ENCODE measurements at regions not wholly inside any gene's neighbourhood (a gene's known extent, or its start where the extent isn't known, plus 50 kb on each side); places are given as distances from the start of the nearest gene placed in this dataset.

DNA sequence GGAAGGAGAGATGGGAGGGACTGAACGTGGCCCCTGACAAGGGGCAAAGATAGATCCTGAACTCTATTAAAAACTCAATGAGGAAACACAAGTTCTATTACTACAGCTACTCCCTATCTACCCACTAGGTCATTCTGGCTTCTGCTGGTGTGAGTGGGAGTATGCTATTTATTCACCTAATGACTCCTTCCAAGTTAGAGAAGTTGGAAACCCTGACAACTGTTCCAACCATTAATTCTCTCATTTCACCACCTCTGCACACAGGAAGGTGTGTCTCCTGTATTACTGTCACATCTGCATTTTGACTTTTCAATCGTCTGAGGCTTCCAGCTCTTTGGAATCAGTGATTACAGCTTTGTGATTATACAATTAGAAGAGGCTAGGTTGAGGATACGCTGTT is 169.4 kb upstream of the ADO start:
- Histone ChIP-seq H3K4me1 (ENCODE audit: insufficient read depth) (peaks cover 14% of the 10 kb centered on the region), H3K36me3 (ENCODE audit: insufficient read depth) (no peaks in the 10 kb centered on the region), H3K4me2 (no peak overlapping the region), H3F3A (replicated peaks; ENCODE audit: low read depth) (no peaks in the 10 kb centered on the region), H3K9me2 (ENCODE audit: insufficient read depth) (0 out of 2 replicates have a peak, but pooled peaks cover 16% of the 10 kb centered on the region), H2AFZ (no peak overlapping the region), H3K4me3 (no peak overlapping the region), H4K20me1 (replicated peaks; ENCODE audit: insufficient read depth) (no peaks in the 10 kb centered on the region), H3K27me3 (ENCODE audit: insufficient read depth) (no peaks in the 10 kb centered on the region), H3K27ac (ENCODE audit: low read depth) (no peak overlapping the region), H3K79me2 (replicated peaks; ENCODE audit: insufficient read depth) (no peaks in the 10 kb centered on the region)
- no peak for ATAC-seq
- Mint-ChIP-seq H3K27me3 (ENCODE audit: insufficient read depth, low read depth, poor library complexity) (no peaks in the 10 kb centered on the region), H3K36me3 (ENCODE audit: low read depth) (peaks cover 3% of the 10 kb centered on the region; the same call in 1 of the 3 replicates), H3K4me3 (no peak overlapping the region), H3K4me1 (no peaks in the 10 kb centered on the region; the same call in 2 of the 3 replicates), H3K9me3 (peaks cover 3% of the 10 kb centered on the region; the same call in 1 of the 3 replicates), H3K27ac (no peak overlapping the region)
- DNase-seq (ENCODE audit: low spot score), result no peak
- TF ChIP-seq POLR2AphosphoS5 (IDR thresholded peaks at IDR 0.05; ENCODE audit: low read depth), result no peak
- no peak for TF ChIP-seq CREB1 (CRISPR knock-in tag; IDR thresholded peaks at IDR 0.05; ENCODE audit: low read depth)
- TF ChIP-seq, protein P1, sequence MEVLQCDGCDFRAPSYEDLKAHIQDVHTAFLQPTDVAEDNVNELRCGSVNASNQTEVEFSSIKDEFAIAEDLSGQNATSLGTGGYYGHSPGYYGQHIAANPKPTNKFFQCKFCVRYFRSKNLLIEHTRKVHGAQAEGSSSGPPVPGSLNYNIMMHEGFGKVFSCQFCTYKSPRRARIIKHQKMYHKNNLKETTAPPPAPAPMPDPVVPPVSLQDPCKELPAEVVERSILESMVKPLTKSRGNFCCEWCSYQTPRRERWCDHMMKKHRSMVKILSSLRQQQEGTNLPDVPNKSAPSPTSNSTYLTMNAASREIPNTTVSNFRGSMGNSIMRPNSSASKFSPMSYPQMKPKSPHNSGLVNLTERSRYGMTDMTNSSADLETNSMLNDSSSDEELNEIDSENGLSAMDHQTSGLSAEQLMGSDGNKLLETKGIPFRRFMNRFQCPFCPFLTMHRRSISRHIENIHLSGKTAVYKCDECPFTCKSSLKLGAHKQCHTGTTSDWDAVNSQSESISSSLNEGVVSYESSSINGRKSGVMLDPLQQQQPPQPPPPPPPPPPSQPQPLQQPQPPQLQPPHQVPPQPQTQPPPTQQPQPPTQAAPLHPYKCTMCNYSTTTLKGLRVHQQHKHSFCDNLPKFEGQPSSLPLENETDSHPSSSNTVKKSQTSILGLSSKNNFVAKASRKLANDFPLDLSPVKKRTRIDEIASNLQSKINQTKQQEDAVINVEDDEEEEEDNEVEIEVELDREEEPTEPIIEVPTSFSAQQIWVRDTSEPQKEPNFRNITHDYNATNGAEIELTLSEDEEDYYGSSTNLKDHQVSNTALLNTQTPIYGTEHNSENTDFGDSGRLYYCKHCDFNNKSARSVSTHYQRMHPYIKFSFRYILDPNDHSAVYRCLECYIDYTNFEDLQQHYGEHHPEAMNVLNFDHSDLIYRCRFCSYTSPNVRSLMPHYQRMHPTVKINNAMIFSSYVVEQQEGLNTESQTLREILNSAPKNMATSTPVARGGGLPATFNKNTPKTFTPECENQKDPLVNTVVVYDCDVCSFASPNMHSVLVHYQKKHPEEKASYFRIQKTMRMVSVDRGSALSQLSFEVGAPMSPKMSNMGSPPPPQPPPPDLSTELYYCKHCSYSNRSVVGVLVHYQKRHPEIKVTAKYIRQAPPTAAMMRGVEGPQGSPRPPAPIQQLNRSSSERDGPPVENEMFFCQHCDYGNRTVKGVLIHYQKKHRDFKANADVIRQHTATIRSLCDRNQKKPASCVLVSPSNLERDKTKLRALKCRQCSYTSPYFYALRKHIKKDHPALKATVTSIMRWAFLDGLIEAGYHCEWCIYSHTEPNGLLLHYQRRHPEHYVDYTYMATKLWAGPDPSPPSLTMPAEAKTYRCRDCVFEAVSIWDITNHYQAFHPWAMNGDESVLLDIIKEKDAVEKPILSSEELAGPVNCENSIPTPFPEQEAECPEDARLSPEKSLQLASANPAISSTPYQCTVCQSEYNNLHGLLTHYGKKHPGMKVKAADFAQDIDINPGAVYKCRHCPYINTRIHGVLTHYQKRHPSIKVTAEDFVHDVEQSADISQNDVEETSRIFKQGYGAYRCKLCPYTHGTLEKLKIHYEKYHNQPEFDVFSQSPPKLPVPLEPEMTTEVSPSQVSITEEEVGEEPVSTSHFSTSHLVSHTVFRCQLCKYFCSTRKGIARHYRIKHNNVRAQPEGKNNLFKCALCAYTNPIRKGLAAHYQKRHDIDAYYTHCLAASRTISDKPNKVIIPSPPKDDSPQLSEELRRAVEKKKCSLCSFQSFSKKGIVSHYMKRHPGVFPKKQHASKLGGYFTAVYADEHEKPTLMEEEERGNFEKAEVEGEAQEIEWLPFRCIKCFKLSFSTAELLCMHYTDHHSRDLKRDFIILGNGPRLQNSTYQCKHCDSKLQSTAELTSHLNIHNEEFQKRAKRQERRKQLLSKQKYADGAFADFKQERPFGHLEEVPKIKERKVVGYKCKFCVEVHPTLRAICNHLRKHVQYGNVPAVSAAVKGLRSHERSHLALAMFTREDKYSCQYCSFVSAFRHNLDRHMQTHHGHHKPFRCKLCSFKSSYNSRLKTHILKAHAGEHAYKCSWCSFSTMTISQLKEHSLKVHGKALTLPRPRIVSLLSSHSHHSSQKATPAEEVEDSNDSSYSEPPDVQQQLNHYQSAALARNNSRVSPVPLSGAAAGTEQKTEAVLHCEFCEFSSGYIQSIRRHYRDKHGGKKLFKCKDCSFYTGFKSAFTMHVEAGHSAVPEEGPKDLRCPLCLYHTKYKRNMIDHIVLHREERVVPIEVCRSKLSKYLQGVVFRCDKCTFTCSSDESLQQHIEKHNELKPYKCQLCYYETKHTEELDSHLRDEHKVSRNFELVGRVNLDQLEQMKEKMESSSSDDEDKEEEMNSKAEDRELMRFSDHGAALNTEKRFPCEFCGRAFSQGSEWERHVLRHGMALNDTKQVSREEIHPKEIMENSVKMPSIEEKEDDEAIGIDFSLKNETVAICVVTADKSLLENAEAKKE (CRISPR knock-in tag; IDR thresholded peaks at IDR 0.05), result no peak
- TF ChIP-seq STAT1 (IDR thresholded peaks at IDR 0.05; ENCODE audit: unreplicated experiment), result no peak
- TF ChIP-seq EZH2 (IDR thresholded peaks at IDR 0.05; ENCODE audit: low read depth, unreplicated experiment), result no peak
- no peak for TF ChIP-seq ZNF331 (CRISPR knock-in tag; IDR thresholded peaks at IDR 0.05; ENCODE audit: low read depth)
- no peak for TF ChIP-seq NANOG (IDR thresholded peaks at IDR 0.05; ENCODE audit: borderline replicate concordance)
- no peak for TF ChIP-seq EZH2phosphoT487 (IDR thresholded peaks at IDR 0.05; ENCODE audit: unreplicated experiment)
- no peak for TF ChIP-seq JUNB (IDR thresholded peaks at IDR 0.05; ENCODE audit: unreplicated experiment)
- TF ChIP-seq ZNF114 (CRISPR knock-in tag; IDR thresholded peaks at IDR 0.05), result no peak
- TF ChIP-seq CTCF (conservative IDR thresholded peaks at IDR 0.05; ENCODE audit: low read depth in 2 of 2), result no peak
- TF ChIP-seq, protein P2, sequence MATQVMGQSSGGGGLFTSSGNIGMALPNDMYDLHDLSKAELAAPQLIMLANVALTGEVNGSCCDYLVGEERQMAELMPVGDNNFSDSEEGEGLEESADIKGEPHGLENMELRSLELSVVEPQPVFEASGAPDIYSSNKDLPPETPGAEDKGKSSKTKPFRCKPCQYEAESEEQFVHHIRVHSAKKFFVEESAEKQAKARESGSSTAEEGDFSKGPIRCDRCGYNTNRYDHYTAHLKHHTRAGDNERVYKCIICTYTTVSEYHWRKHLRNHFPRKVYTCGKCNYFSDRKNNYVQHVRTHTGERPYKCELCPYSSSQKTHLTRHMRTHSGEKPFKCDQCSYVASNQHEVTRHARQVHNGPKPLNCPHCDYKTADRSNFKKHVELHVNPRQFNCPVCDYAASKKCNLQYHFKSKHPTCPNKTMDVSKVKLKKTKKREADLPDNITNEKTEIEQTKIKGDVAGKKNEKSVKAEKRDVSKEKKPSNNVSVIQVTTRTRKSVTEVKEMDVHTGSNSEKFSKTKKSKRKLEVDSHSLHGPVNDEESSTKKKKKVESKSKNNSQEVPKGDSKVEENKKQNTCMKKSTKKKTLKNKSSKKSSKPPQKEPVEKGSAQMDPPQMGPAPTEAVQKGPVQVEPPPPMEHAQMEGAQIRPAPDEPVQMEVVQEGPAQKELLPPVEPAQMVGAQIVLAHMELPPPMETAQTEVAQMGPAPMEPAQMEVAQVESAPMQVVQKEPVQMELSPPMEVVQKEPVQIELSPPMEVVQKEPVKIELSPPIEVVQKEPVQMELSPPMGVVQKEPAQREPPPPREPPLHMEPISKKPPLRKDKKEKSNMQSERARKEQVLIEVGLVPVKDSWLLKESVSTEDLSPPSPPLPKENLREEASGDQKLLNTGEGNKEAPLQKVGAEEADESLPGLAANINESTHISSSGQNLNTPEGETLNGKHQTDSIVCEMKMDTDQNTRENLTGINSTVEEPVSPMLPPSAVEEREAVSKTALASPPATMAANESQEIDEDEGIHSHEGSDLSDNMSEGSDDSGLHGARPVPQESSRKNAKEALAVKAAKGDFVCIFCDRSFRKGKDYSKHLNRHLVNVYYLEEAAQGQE (IDR thresholded peaks at IDR 0.05; ENCODE audit: unreplicated experiment), result no peak
- no peak for TF ChIP-seq ETS1 (IDR thresholded peaks at IDR 0.05)
